NCI-H2196 treated with DMSO at 0.1 percent for 48 hours (cell line): ENCODE measurements at regions not wholly inside any gene's neighbourhood (a gene's known extent, or its start where the extent isn't known, plus 50 kb on each side); places are given as distances from the start of the nearest gene placed in this dataset.
"Not testable (repeated sequence)": the region's sequence is repeated elsewhere in the genome, so short reads cannot be mapped to it uniquely, and the experiment has no call there.

Source experiments
- DNase-seq: peaks from one replicate; lab custom pipeline; 2025; ENCODE audit not compliant: unreplicated experiment; lab: John Stamatoyannopoulos, UW

GRCh38 chr20:53727239-53727638 is 133.6 kb upstream of the ZNF217 start:
- not testable (repeated sequence) for DNase-seq

- DNase-seq: no peak
These were observed 131.9 kb upstream of the ZNF217 start for GRCh38 chr20:53725575-53725970.

GRCh38 chr20:53723621-53724020 is 130.0 kb upstream of the ZNF217 start:
- no peak for DNase-seq

- DNase-seq: no peak
These were observed 129.4 kb upstream of the ZNF217 start for GRCh38 chr20:53723045-53723444.

GRCh38 chr20:53722515-53723036 is 128.9 kb upstream of the ZNF217 start:
- no peak for DNase-seq

GRCh38 chr20:53721445-53721963 is 127.9 kb upstream of the ZNF217 start:
- not testable (repeated sequence) for DNase-seq

GRCh38 chr20:53719171-53719803 is 125.6 kb upstream of the ZNF217 start:
- DNase-seq: not testable (repeated sequence)

GRCh38 chr20:53718142-53719021 is 124.7 kb upstream of the ZNF217 start:
- no peak for DNase-seq

GRCh38 chr20:53716395-53716794 is 122.8 kb upstream of the ZNF217 start:
- no peak for DNase-seq

- no peak for DNase-seq
These were observed 120.9 kb upstream of the ZNF217 start for GRCh38 chr20:53714524-53714923.

GRCh38 chr20:53713328-53714056 is 119.9 kb upstream of the ZNF217 start:
- no peak for DNase-seq

- no peak for DNase-seq
These were observed 118.8 kb upstream of the ZNF217 start for GRCh38 chr20:53712212-53712977.

GRCh38 chr20:53711333-53712211 is 117.9 kb upstream of the ZNF217 start:
- no peak for DNase-seq

GRCh38 chr20:53708129-53708968 is 114.7 kb upstream of the ZNF217 start:
- no peak for DNase-seq

- DNase-seq: no peak
These were observed 113.9 kb upstream of the ZNF217 start for GRCh38 chr20:53707371-53708055.

- no peak for DNase-seq
These were observed 113.1 kb upstream of the ZNF217 start for GRCh38 chr20:53706466-53707370.

GRCh38 chr20:53706008-53706465 is 112.4 kb upstream of the ZNF217 start:
- no peak for DNase-seq
